ENCODE measurements at regions not wholly inside any gene's neighbourhood (a gene's known extent, or its start where the extent isn't known, plus 50 kb on each side); places are given as distances from the start of the nearest gene placed in this dataset.

GRCh38 chr2:67498931-67499330, 101.8 kb downstream of the ETAA1 start:
- no peak for TF ChIP-seq POLR2A (IDR thresholded peaks at IDR 0.05; ENCODE audit: low read depth)
- no peak for TF ChIP-seq POLR2AphosphoS5 (IDR thresholded peaks at IDR 0.05)
- TF ChIP-seq CTCF (IDR thresholded peaks at IDR 0.05), result no peak
- no peak for TF ChIP-seq EP300 (IDR thresholded peaks at IDR 0.05)
